GM13977 (cell line): ENCODE measurements at regions not wholly inside any gene's neighbourhood (a gene's known extent, or its start where the extent isn't known, plus 50 kb on each side); places are given as distances from the start of the nearest gene placed in this dataset.

ENCODE experiments used
- DNase-seq: peaks from one replicate; pipeline ENCODE4 v3.0.0; 2012; ENCODE audit warnings: low spot score
- CTCF ChIP-seq: IDR thresholded peaks from 2 replicates; pipeline ENCODE4 v1.5.1; 2012; ENCODE audit warnings: mild to moderate bottlenecking, control low read depth; ENCODE audit not compliant: insufficient read depth; ENCODE audit errors: extremely low read depth, missing control alignments
- in situ Hi-C: fragments of 300-500 bp; cut with MboI; formaldehyde crosslinking; loops from one replicate; pipeline ENCODE4 v1.12.0; 2022; ENCODE audit warnings: low sequenced_read_pairs, low pct_unique_long_range_greater_than_20kb, mixed read lengths, inconsistent platforms; ENCODE audit not compliant: unreplicated experiment

GRCh38 chr6:44530910-44531234, 143.4 kb downstream of the CDC5L start:
- TF ChIP-seq CTCF: no peak
- in situ Hi-C loops: no loop called here
- no peak for DNase-seq

GRCh38 chr6:44531442-44532015, 144.0 kb downstream of the CDC5L start:
- no peak for TF ChIP-seq CTCF
- in situ Hi-C loops: no loop called here
- DNase-seq: no peak

- DNase-seq: no peak
- in situ Hi-C loops: no loop called here
- TF ChIP-seq CTCF: no peak
Observed at GRCh38 chr6:44533421-44533820, 145.9 kb downstream of the CDC5L start.

- in situ Hi-C loops: no loop called here
Observed at GRCh38 chr6:44534291-44534690, 146.8 kb downstream of the CDC5L start.

GRCh38 chr6:44535446-44535845, 147.9 kb downstream of the CDC5L start:
- DNase-seq: no peak
- TF ChIP-seq CTCF: no peak
- in situ Hi-C loops: no loop called here

More at GRCh38 chr6:44534291-44534690, 146.8 kb downstream of the CDC5L start:
- no peak for DNase-seq
- TF ChIP-seq CTCF: no peak

GRCh38 chr6:44535967-44536366, 148.5 kb downstream of the CDC5L start:
- TF ChIP-seq CTCF: no peak
- in situ Hi-C loops: no loop called here
- no peak for DNase-seq
